ENCODE measurements at regions not wholly inside any gene's neighbourhood (a gene's known extent, or its start where the extent isn't known, plus 50 kb on each side); places are given as distances from the start of the nearest gene placed in this dataset.

DNA sequence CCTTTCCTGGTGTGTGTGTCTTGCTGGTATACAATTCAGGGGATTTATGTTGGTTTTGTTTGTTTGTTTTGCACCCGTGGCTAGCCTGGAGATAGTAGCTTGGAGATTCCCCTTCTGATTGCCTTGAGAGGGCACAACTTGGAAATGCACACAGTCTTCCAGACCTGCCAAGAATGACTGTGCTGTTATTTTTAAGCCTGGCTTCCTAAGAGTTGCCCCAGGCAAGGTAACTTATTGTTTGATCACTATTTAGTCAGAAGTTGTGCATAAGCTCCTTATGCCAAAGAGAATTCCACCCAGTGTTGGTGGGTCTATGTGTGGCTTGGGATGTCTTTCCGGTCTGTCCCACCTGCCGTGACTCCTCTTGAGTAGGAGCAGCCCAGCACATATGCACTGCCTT, 421.9 kb upstream of the KCNN2 start:
- no peaks in the 10 kb centered on the region for H3K9me2 ChIP-seq (ENCODE audit: insufficient read depth)
- no peak overlapping the region for H3K4me3 ChIP-seq (replicated peaks in 1 of 2; ENCODE audit: low read depth in 1 of 2, low read length in 2 of 2)
- ChIA-PET RAD21 (ENCODE audit: low non-redundant PET in 1 of 2, low total read pairs in 2 of 2, uncharacterized antibody in 2 of 2, unreplicated experiment in 2 of 2) (no interaction called here), CTCF (no interaction called here), POLR2A (no interaction called here)
- H3K27ac ChIP-seq (ENCODE audit: low read depth, low read length): no peak overlapping the region
- H3K9me3 ChIP-seq (ENCODE audit: control insufficient read depth in 1 of 2, insufficient read depth in 1 of 2, low read depth in 1 of 2, low read length in 2 of 2): no peaks in the 10 kb centered on the region
- TF ChIP-seq JUND (IDR thresholded peaks at IDR 0.05): no peak
- no peak for TF ChIP-seq TCF7L2 (IDR thresholded peaks at IDR 0.05; ENCODE audit: borderline replicate concordance, extremely low read depth, insufficient read depth, insufficient read length)
- TF ChIP-seq, protein P1, sequence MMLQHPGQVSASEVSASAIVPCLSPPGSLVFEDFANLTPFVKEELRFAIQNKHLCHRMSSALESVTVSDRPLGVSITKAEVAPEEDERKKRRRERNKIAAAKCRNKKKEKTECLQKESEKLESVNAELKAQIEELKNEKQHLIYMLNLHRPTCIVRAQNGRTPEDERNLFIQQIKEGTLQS (IDR thresholded peaks at IDR 0.05): no peak
- TF ChIP-seq, protein P2, sequence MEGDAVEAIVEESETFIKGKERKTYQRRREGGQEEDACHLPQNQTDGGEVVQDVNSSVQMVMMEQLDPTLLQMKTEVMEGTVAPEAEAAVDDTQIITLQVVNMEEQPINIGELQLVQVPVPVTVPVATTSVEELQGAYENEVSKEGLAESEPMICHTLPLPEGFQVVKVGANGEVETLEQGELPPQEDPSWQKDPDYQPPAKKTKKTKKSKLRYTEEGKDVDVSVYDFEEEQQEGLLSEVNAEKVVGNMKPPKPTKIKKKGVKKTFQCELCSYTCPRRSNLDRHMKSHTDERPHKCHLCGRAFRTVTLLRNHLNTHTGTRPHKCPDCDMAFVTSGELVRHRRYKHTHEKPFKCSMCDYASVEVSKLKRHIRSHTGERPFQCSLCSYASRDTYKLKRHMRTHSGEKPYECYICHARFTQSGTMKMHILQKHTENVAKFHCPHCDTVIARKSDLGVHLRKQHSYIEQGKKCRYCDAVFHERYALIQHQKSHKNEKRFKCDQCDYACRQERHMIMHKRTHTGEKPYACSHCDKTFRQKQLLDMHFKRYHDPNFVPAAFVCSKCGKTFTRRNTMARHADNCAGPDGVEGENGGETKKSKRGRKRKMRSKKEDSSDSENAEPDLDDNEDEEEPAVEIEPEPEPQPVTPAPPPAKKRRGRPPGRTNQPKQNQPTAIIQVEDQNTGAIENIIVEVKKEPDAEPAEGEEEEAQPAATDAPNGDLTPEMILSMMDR (IDR thresholded peaks at IDR 0.05 in 2 of 3, conservative IDR thresholded peaks at IDR 0.05 in 1 of 3; ENCODE audit: borderline replicate concordance in 1 of 3, insufficient read depth in 1 of 3, low read depth in 2 of 3, low read length in 2 of 3): no peak
- no peak overlapping the region for H3K9ac ChIP-seq (ENCODE audit: low read length)
- no peaks in the 10 kb centered on the region for H3K36me3 ChIP-seq (ENCODE audit: control insufficient read depth in 1 of 2, insufficient read depth in 2 of 2, low read length in 2 of 2)
- H2AFZ ChIP-seq (ENCODE audit: low read depth, low read length, poor library complexity, severe bottlenecking): no peak overlapping the region
- no peaks in the 10 kb centered on the region for H3K79me2 ChIP-seq (ENCODE audit: insufficient read depth, low read length)
- H3K4me1 ChIP-seq (ENCODE audit: control insufficient read depth in 1 of 2, insufficient read depth in 2 of 2, low read length in 2 of 2): no peaks in the 10 kb centered on the region
- H4K20me1 ChIP-seq (ENCODE audit: insufficient read depth): no peaks in the 10 kb centered on the region
- no TSS peak for BruUV-seq (replicated peaks)
- ATAC-seq (no peak), DNase-seq (ENCODE audit: low read depth, low spot score) (no peak)
- intact Hi-C loops (cut with micrococcal nuclease): no loop called here
- no peak overlapping the region for H3K4me2 ChIP-seq (ENCODE audit: low read length)
- peaks cover 10% of the 10 kb centered on the region; the same call in 1 of the 2 replicates for H3K27me3 ChIP-seq (ENCODE audit: insufficient read depth, low read length)

DNA sequence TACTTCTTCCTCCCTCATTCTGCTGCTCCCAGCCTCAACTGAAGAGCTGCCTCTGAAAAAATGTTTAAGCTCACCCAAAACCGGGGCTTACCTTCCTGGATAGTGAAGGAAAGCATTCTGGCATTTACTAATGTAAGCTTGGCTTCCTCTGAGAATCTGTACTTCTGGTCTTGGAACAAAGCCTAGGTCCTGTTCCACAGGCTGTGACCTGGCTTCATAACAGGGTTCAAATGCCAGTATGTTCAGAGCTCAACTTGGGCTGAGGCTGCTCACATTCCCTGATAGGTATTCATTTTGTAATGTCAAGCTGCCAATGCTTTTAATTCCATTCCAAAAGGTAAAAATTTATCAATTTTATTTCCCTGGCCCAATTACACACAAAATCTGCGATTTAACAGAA, 411.7 kb upstream of the KCNN2 start:
- H3K4me3 ChIP-seq (replicated peaks in 1 of 2; ENCODE audit: low read depth in 1 of 2, low read length in 2 of 2): no peak overlapping the region
- no TSS peak for BruUV-seq (replicated peaks)
- no peaks in the 10 kb centered on the region for H3K9me2 ChIP-seq (ENCODE audit: insufficient read depth)
- no peaks in the 10 kb centered on the region for H4K20me1 ChIP-seq (ENCODE audit: insufficient read depth)
- no peak for ATAC-seq
- no peak for TF ChIP-seq TCF7L2 (IDR thresholded peaks at IDR 0.05; ENCODE audit: borderline replicate concordance, extremely low read depth, insufficient read depth, insufficient read length)
- TF ChIP-seq, protein P3, sequence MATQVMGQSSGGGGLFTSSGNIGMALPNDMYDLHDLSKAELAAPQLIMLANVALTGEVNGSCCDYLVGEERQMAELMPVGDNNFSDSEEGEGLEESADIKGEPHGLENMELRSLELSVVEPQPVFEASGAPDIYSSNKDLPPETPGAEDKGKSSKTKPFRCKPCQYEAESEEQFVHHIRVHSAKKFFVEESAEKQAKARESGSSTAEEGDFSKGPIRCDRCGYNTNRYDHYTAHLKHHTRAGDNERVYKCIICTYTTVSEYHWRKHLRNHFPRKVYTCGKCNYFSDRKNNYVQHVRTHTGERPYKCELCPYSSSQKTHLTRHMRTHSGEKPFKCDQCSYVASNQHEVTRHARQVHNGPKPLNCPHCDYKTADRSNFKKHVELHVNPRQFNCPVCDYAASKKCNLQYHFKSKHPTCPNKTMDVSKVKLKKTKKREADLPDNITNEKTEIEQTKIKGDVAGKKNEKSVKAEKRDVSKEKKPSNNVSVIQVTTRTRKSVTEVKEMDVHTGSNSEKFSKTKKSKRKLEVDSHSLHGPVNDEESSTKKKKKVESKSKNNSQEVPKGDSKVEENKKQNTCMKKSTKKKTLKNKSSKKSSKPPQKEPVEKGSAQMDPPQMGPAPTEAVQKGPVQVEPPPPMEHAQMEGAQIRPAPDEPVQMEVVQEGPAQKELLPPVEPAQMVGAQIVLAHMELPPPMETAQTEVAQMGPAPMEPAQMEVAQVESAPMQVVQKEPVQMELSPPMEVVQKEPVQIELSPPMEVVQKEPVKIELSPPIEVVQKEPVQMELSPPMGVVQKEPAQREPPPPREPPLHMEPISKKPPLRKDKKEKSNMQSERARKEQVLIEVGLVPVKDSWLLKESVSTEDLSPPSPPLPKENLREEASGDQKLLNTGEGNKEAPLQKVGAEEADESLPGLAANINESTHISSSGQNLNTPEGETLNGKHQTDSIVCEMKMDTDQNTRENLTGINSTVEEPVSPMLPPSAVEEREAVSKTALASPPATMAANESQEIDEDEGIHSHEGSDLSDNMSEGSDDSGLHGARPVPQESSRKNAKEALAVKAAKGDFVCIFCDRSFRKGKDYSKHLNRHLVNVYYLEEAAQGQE (IDR thresholded peaks at IDR 0.05; ENCODE audit: low read depth): no peak
- no peak for TF ChIP-seq SIN3A (IDR thresholded peaks at IDR 0.05; ENCODE audit: low read depth)
- TF ChIP-seq, protein P2 (IDR thresholded peaks at IDR 0.05 in 2 of 3, conservative IDR thresholded peaks at IDR 0.05 in 1 of 3; ENCODE audit: borderline replicate concordance in 1 of 3, insufficient read depth in 1 of 3, low read depth in 2 of 3, low read length in 2 of 3): no peak
- TF ChIP-seq EGR1 (IDR thresholded peaks at IDR 0.05; ENCODE audit: low read depth): no peak
- TF ChIP-seq CEBPB (IDR thresholded peaks at IDR 0.05; ENCODE audit: low read depth): no peak
- TF ChIP-seq POLR2A (IDR thresholded peaks at IDR 0.05; ENCODE audit: borderline replicate concordance, extremely low read depth, insufficient read depth, insufficient read length): no peak
- TF ChIP-seq, protein P4, sequence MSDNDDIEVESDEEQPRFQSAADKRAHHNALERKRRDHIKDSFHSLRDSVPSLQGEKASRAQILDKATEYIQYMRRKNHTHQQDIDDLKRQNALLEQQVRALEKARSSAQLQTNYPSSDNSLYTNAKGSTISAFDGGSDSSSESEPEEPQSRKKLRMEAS (IDR thresholded peaks at IDR 0.05): no peak
- TF ChIP-seq, protein P1 (IDR thresholded peaks at IDR 0.05): no peak
- TF ChIP-seq SP1 (IDR thresholded peaks at IDR 0.05; ENCODE audit: low read depth): no peak
- no peak for TF ChIP-seq FOSL1 (IDR thresholded peaks at IDR 0.05; ENCODE audit: low read depth)
- H2AFZ ChIP-seq (ENCODE audit: low read depth, low read length, poor library complexity, severe bottlenecking): no peak overlapping the region
- no peak overlapping the region for H3K9ac ChIP-seq (ENCODE audit: low read length)
- no peaks in the 10 kb centered on the region for H3K36me3 ChIP-seq (ENCODE audit: control insufficient read depth in 1 of 2, insufficient read depth in 2 of 2, low read length in 2 of 2)
- ChIA-PET RAD21 (ENCODE audit: low non-redundant PET in 1 of 2, low total read pairs in 2 of 2, uncharacterized antibody in 2 of 2, unreplicated experiment in 2 of 2) (no interaction called here), POLR2A (no interaction called here), CTCF (no interaction called here)
- DNase-seq (ENCODE audit: low read depth, low spot score): no peak
- no peaks in the 10 kb centered on the region for H3K4me1 ChIP-seq (ENCODE audit: control insufficient read depth in 1 of 2, insufficient read depth in 2 of 2, low read length in 2 of 2)
- H3K27ac ChIP-seq (ENCODE audit: low read depth, low read length): no peak overlapping the region
- H3K79me2 ChIP-seq (ENCODE audit: insufficient read depth, low read length): no peaks in the 10 kb centered on the region
- peaks cover 21% of the 10 kb centered on the region for H3K27me3 ChIP-seq (ENCODE audit: insufficient read depth, low read length)
- intact Hi-C loops (cut with micrococcal nuclease): no loop called here
- H3K4me2 ChIP-seq (ENCODE audit: low read length): no peak overlapping the region
- H3K9me3 ChIP-seq (ENCODE audit: control insufficient read depth in 1 of 2, insufficient read depth in 1 of 2, low read depth in 1 of 2, low read length in 2 of 2): no peaks in the 10 kb centered on the region
